Liver (tissue), 3 donors: ENCODE measurements at regions not wholly inside any gene's neighbourhood (a gene's known extent, or its start where the extent isn't known, plus 50 kb on each side); places are given as distances from the start of the nearest gene placed in this dataset.

Experiments used
- EGR1 ChIP-seq, 2 donors: IDR thresholded peaks; 2 replicates each; pipeline ENCODE4 v1.6.1; 2016 to 2018; ENCODE audit warnings: antibody characterized with exemption in 2 of 2, low read depth in 2 of 2
- FOXA1 ChIP-seq: IDR thresholded peaks from 2 replicates; pipeline ENCODE4 v1.6.1; 2016; ENCODE audit warnings: antibody characterized with exemption
- GABPA ChIP-seq, 2 donors: IDR thresholded peaks in 1 of 2; conservative IDR thresholded peaks in 1 of 2; 2 replicates each; pipeline ENCODE4 v1.6.1; 2016; ENCODE audit warnings: antibody characterized with exemption in 2 of 2, mild to moderate bottlenecking in 1 of 2, moderate library complexity in 1 of 2
- HNF4A ChIP-seq, 2 donors: conservative IDR thresholded peaks; 2 replicates each; pipeline ENCODE4 v1.6.1; 2016; ENCODE audit warnings: antibody characterized with exemption in 2 of 2, mild to moderate bottlenecking in 2 of 2
- JUND ChIP-seq, 2 donors: IDR thresholded peaks; 2 replicates each; pipeline ENCODE4 v1.6.1; 2016; ENCODE audit warnings: antibody characterized with exemption in 2 of 2
- RAD21 ChIP-seq, 2 donors: IDR thresholded peaks; 2 replicates each; pipeline ENCODE4 v1.6.1; 2016; ENCODE audit warnings: antibody characterized with exemption in 2 of 2, mild to moderate bottlenecking in 2 of 2
- RXRA ChIP-seq, 2 donors: IDR thresholded peaks; 2 replicates each; pipeline ENCODE4 v1.6.1; 2017 to 2018; ENCODE audit warnings: antibody characterized with exemption in 2 of 2, mild to moderate bottlenecking in 1 of 2
- SP1 ChIP-seq: IDR thresholded peaks from 2 replicates; pipeline ENCODE4 v1.6.1; 2018; ENCODE audit warnings: antibody characterized with exemption, mild to moderate bottlenecking
- TAF1 ChIP-seq: conservative IDR thresholded peaks from 2 replicates; pipeline ENCODE4 v1.6.1; 2016; ENCODE audit warnings: antibody characterized with exemption, mild to moderate bottlenecking
- YY1 ChIP-seq: IDR thresholded peaks from 2 replicates; pipeline ENCODE4 v1.6.1; 2016; ENCODE audit warnings: antibody characterized with exemption, mild to moderate bottlenecking
- TF ChIP-seq, protein P1 (sequence below): fragments of 150-350 bp; IDR thresholded peaks from 2 replicates; pipeline ENCODE4 v1.5.1; 2017; ENCODE audit warnings: improper control_type of control experiment, low read depth, low read length; ENCODE audit not compliant: missing input control
- TF ChIP-seq, protein P2 (sequence below): IDR thresholded peaks from 2 replicates; pipeline ENCODE4 v1.6.1; 2016; ENCODE audit warnings: antibody characterized with exemption
- TF ChIP-seq, protein P3 (sequence below): IDR thresholded peaks from 2 replicates; pipeline ENCODE4 v1.6.1; 2016; ENCODE audit warnings: antibody characterized with exemption, mild to moderate bottlenecking
- TF ChIP-seq, protein P4 (sequence below): IDR thresholded peaks from 2 replicates; pipeline ENCODE4 v1.6.1; 2016; ENCODE audit warnings: antibody characterized with exemption
- donor health status: healthy.
- donor health status: healthy.

DNA sequence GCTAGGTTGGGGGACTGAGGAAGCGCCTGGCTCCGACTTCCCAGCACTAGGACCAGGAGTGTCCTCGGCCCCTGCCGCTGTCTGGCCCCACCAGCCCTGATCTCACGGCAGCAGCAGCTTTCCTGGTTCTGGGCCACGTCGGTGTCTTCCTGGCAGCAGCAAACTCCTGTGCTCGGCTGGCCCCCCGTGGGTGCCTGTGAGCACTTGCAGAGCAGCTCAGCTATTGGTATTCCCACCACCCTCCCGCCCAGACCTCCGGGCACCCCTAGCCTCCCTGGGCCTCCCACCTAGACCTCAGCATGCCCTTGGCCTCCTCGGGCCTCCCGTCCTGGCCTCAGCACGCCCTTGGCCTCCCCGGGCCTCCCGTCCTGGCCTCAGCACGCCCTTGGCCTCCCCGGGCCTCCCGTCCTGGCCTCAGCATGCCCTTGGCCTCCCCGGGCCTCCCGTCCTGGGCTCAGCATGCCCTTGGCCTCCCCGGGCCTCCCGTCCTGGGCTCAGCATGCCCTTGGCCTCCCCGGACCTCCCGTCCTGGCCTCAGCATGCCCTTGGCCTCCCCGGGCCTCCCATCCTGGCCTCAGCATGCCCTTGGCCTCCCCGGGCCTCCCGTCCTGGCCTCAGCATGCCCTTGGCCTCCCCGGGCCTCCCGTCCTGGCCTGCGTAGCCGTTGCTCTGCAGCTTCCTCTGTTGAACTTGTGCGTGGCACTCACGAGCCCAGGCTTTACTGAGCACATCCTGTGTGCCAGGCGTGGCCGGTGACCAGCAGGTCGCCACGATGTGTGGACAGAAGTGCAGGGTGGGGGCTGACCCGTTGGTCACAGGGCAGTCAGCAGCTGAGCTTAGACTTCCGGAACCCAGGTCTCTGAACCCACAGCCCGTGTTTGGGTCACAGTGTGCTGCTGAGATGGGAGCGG, 51.8 kb upstream of the ACSF3 start:
- TF ChIP-seq, protein P1, sequence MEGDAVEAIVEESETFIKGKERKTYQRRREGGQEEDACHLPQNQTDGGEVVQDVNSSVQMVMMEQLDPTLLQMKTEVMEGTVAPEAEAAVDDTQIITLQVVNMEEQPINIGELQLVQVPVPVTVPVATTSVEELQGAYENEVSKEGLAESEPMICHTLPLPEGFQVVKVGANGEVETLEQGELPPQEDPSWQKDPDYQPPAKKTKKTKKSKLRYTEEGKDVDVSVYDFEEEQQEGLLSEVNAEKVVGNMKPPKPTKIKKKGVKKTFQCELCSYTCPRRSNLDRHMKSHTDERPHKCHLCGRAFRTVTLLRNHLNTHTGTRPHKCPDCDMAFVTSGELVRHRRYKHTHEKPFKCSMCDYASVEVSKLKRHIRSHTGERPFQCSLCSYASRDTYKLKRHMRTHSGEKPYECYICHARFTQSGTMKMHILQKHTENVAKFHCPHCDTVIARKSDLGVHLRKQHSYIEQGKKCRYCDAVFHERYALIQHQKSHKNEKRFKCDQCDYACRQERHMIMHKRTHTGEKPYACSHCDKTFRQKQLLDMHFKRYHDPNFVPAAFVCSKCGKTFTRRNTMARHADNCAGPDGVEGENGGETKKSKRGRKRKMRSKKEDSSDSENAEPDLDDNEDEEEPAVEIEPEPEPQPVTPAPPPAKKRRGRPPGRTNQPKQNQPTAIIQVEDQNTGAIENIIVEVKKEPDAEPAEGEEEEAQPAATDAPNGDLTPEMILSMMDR = no peak
- no peak for TF ChIP-seq FOXA1
- TF ChIP-seq SP1 = no peak
- TF ChIP-seq EGR1 (IDR thresholded peaks at IDR 0.05; ENCODE audit: low read depth in 2 of 2) = no peak
- no peak for TF ChIP-seq JUND (IDR thresholded peaks at IDR 0.05)
- TF ChIP-seq RXRA (IDR thresholded peaks at IDR 0.05) = no peak
- TF ChIP-seq YY1 = no peak
- no peak for TF ChIP-seq RAD21 (IDR thresholded peaks at IDR 0.05)
- no peak for TF ChIP-seq GABPA (IDR thresholded peaks at IDR 0.05 in 1 of 2, conservative IDR thresholded peaks at IDR 0.05 in 1 of 2)
- no peak for TF ChIP-seq TAF1
- TF ChIP-seq, protein P2, sequence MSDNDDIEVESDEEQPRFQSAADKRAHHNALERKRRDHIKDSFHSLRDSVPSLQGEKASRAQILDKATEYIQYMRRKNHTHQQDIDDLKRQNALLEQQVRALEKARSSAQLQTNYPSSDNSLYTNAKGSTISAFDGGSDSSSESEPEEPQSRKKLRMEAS = no peak
- TF ChIP-seq, protein P3, sequence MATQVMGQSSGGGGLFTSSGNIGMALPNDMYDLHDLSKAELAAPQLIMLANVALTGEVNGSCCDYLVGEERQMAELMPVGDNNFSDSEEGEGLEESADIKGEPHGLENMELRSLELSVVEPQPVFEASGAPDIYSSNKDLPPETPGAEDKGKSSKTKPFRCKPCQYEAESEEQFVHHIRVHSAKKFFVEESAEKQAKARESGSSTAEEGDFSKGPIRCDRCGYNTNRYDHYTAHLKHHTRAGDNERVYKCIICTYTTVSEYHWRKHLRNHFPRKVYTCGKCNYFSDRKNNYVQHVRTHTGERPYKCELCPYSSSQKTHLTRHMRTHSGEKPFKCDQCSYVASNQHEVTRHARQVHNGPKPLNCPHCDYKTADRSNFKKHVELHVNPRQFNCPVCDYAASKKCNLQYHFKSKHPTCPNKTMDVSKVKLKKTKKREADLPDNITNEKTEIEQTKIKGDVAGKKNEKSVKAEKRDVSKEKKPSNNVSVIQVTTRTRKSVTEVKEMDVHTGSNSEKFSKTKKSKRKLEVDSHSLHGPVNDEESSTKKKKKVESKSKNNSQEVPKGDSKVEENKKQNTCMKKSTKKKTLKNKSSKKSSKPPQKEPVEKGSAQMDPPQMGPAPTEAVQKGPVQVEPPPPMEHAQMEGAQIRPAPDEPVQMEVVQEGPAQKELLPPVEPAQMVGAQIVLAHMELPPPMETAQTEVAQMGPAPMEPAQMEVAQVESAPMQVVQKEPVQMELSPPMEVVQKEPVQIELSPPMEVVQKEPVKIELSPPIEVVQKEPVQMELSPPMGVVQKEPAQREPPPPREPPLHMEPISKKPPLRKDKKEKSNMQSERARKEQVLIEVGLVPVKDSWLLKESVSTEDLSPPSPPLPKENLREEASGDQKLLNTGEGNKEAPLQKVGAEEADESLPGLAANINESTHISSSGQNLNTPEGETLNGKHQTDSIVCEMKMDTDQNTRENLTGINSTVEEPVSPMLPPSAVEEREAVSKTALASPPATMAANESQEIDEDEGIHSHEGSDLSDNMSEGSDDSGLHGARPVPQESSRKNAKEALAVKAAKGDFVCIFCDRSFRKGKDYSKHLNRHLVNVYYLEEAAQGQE = no peak
- no peak for TF ChIP-seq HNF4A (conservative IDR thresholded peaks at IDR 0.05)
- TF ChIP-seq, protein P4, sequence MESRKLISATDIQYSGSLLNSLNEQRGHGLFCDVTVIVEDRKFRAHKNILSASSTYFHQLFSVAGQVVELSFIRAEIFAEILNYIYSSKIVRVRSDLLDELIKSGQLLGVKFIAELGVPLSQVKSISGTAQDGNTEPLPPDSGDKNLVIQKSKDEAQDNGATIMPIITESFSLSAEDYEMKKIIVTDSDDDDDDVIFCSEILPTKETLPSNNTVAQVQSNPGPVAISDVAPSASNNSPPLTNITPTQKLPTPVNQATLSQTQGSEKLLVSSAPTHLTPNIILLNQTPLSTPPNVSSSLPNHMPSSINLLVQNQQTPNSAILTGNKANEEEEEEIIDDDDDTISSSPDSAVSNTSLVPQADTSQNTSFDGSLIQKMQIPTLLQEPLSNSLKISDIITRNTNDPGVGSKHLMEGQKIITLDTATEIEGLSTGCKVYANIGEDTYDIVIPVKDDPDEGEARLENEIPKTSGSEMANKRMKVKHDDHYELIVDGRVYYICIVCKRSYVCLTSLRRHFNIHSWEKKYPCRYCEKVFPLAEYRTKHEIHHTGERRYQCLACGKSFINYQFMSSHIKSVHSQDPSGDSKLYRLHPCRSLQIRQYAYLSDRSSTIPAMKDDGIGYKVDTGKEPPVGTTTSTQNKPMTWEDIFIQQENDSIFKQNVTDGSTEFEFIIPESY = no peak
